Keratinocyte (primary cell): ENCODE measurements at regions not wholly inside any gene's neighbourhood (a gene's known extent, or its start where the extent isn't known, plus 50 kb on each side); places are given as distances from the start of the nearest gene placed in this dataset.

Experiments
- DNase-seq: peaks from one replicate; pipeline ENCODE4 v3.0.0-alpha.2; 2011; ENCODE audit warnings: low read depth, missing footprints, low spot score
- FAIRE-seq: peaks from 2 replicates; lab custom pipeline; 2011; peaks lifted over from hg19 to GRCh38; lab: Jason Lieb, UNC
- H2AFZ ChIP-seq: 2 replicates; pipeline ENCODE4 v1.6.0; 2012; ENCODE audit warnings: low read length, control low read depth, inconsistent platforms; ENCODE audit not compliant: control insufficient read depth
- H3K27ac ChIP-seq: 2 replicates; pipeline ENCODE4 v1.5.1; 2011; ENCODE audit warnings: low read length; ENCODE audit not compliant: control insufficient read depth, insufficient read depth
- H3K27me3 ChIP-seq: 3 replicates; pipeline ENCODE4 v1.6.0; 2011; ENCODE audit warnings: low read length; ENCODE audit not compliant: control insufficient read depth, insufficient read depth; ENCODE audit errors: extremely low read depth
- H3K36me3 ChIP-seq, 2 experiments: 2 replicates in 1 of 2; 3 replicates in 1 of 2; pipeline ENCODE4 v1.5.1; 2011; ENCODE audit warnings: low read length in 2 of 2, mild to moderate bottlenecking in 1 of 2; ENCODE audit not compliant: control insufficient read depth in 2 of 2, insufficient read depth in 2 of 2; ENCODE audit errors: extremely low read depth in 1 of 2
- H3K4me1 ChIP-seq: 3 replicates; pipeline ENCODE4 v1.5.1; 2011; ENCODE audit warnings: low read length; ENCODE audit not compliant: control insufficient read depth, insufficient read depth; ENCODE audit errors: extremely low read depth
- H3K4me2 ChIP-seq: 3 replicates; pipeline ENCODE4 v1.6.0; 2011; ENCODE audit warnings: low read depth, low read length; ENCODE audit not compliant: control insufficient read depth, insufficient read depth; ENCODE audit errors: extremely low read depth
- H3K4me3 ChIP-seq, 3 experiments: fragments of 200-600 bp in 1 of 3; sonication (generic) in 1 of 3; 2 replicates in 2 of 3; 3 replicates in 1 of 3; pipeline ENCODE4 v1.5.1; 2011 to 2016; ENCODE audit warnings: low read length in 3 of 3, mild to moderate bottlenecking in 3 of 3, control low read depth in 2 of 3, inconsistent platforms in 1 of 3, low read depth in 1 of 3, mixed read lengths in 1 of 3, mixed run types in 1 of 3, moderate library complexity in 1 of 3; ENCODE audit not compliant: control insufficient read depth in 2 of 3, insufficient read depth in 2 of 3; ENCODE audit errors: extremely low read depth in 1 of 3
- H3K79me2 ChIP-seq: 2 replicates; pipeline ENCODE4 v1.6.0; 2012; ENCODE audit warnings: low read length; ENCODE audit not compliant: control insufficient read depth, insufficient read depth
- H3K9ac ChIP-seq: 3 replicates; pipeline ENCODE4 v1.6.0; 2011; ENCODE audit warnings: low read length; ENCODE audit not compliant: control insufficient read depth, insufficient read depth; ENCODE audit errors: extremely low read depth
- H3K9me1 ChIP-seq: 3 replicates; pipeline ENCODE4 v1.6.0; 2011; ENCODE audit warnings: low read length; ENCODE audit not compliant: control insufficient read depth, insufficient read depth; ENCODE audit errors: extremely low read depth
- H3K9me3 ChIP-seq: 2 replicates; pipeline ENCODE4 v1.5.1; 2012; ENCODE audit warnings: low read depth, low read length; ENCODE audit not compliant: control insufficient read depth
- H4K20me1 ChIP-seq: 3 replicates; pipeline ENCODE4 v1.6.0; 2011; ENCODE audit warnings: low read length; ENCODE audit not compliant: control insufficient read depth, insufficient read depth; ENCODE audit errors: extremely low read depth
- EZH2 ChIP-seq: IDR thresholded peaks from one replicate; pipeline ENCODE4 v1.6.1; 2012; ENCODE audit warnings: inconsistent platforms, mild to moderate bottlenecking, low read length, moderate library complexity
- dilution Hi-C: fragments of 300-500 bp; cut with MboI; formaldehyde crosslinking; loops from one replicate; pipeline ENCODE4 v1.7.0; 2020; ENCODE audit warnings: low sequenced_read_pairs; ENCODE audit not compliant: extremely low pct_ligation_motif_present
- TF ChIP-seq, protein P1 (sequence below), 3 experiments: IDR thresholded peaks in 1 of 3; conservative IDR thresholded peaks in 1 of 3; optimal IDR thresholded peaks in 1 of 3; 2 replicates in 2 of 3; 3 replicates in 1 of 3; pipeline versions ENCODE3 to v1.5.1; 2011; ENCODE audit warnings: low read length in 3 of 3, mild to moderate bottlenecking in 3 of 3, moderate library complexity in 2 of 3, control low read depth in 1 of 3, inconsistent platforms in 1 of 3; ENCODE audit not compliant: insufficient read depth in 2 of 3; ENCODE audit errors: extremely low read depth in 1 of 3

DNA sequence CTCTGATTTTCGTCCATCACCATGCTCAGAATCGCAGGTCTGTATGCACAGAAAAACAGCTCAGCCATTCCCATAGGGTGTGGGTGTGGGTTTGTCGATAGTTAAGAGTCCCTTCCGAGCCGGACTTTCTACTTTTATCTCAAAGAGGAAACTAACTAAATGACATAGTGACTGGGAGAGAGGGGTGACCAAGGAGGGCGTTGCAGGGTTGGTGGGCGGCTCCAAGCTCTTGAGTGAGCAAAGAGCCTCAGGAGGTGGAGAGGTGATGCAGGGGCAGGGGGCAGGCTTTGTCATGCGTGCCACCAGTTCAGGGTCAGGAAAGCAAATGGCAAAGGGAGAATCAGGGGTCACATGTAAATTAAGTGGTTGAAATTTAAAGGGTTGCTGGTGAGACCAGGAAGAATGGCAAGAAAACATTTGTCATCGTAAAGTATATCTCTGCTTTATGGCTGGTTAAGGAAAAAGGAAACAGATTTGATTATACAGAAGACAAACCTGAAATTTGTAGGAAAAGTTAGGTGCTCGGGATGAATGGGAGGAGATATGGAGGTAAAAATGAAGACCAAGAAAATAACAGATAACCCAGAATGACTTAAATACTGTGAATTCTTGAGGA is 249.0 kb downstream of the SETD4 start:
- no peak for TF ChIP-seq EZH2
- TF ChIP-seq, protein P1, sequence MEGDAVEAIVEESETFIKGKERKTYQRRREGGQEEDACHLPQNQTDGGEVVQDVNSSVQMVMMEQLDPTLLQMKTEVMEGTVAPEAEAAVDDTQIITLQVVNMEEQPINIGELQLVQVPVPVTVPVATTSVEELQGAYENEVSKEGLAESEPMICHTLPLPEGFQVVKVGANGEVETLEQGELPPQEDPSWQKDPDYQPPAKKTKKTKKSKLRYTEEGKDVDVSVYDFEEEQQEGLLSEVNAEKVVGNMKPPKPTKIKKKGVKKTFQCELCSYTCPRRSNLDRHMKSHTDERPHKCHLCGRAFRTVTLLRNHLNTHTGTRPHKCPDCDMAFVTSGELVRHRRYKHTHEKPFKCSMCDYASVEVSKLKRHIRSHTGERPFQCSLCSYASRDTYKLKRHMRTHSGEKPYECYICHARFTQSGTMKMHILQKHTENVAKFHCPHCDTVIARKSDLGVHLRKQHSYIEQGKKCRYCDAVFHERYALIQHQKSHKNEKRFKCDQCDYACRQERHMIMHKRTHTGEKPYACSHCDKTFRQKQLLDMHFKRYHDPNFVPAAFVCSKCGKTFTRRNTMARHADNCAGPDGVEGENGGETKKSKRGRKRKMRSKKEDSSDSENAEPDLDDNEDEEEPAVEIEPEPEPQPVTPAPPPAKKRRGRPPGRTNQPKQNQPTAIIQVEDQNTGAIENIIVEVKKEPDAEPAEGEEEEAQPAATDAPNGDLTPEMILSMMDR (optimal IDR thresholded peaks at IDR 0.05 in 1 of 3, IDR thresholded peaks at IDR 0.05 in 1 of 3, conservative IDR thresholded peaks at IDR 0.05 in 1 of 3; ENCODE audit: extremely low read depth in 1 of 3, insufficient read depth in 2 of 3, low read length in 3 of 3) = no peak

DNA sequence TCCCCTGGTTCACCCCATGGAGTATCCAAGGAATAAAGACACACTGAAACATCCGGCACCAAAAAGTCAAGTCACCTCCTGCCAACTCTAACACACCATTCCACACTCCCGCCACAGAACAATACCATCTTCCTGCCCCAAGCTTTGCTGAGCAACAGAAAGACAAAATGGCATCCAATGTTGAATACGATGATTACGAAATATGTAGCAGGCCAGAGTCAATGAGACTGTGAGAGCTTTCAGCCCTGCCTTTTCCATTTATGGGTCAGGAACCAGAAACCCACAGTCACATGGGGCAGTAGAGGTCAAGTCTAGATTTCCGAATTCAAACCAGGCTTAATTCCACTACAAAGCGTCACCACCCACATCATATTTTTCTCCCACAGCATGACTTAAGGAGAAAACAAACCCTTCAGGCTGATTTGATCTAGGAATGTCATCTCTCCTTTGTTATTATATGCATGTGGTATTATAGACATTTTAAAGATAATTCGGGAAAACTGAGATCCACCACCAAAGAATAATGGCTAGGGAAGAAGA is 249.8 kb downstream of the SETD4 start:
- dilution Hi-C loops = no loop called here
- H3K36me3 ChIP-seq = no peaks in the 10 kb centered on the region
- no peaks in the 10 kb centered on the region for H3K9me1 ChIP-seq
- no peaks in the 10 kb centered on the region for H3K79me2 ChIP-seq
- peaks cover 2% of the 10 kb centered on the region for H3K4me1 ChIP-seq
- no peaks in the 10 kb centered on the region for H4K20me1 ChIP-seq
- H3K27me3 ChIP-seq = no peaks in the 10 kb centered on the region
- no peaks in the 10 kb centered on the region for H3K9me3 ChIP-seq
- H3K4me3 ChIP-seq = no peak overlapping the region
- H3K9ac ChIP-seq = no peak overlapping the region
- DNase-seq (no peak), FAIRE-seq (no peak)
- no peak overlapping the region for H3K27ac ChIP-seq
- no peak overlapping the region for H2AFZ ChIP-seq
- H3K4me2 ChIP-seq = no peak overlapping the region
- no peak for TF ChIP-seq EZH2
- TF ChIP-seq, protein P1 (optimal IDR thresholded peaks at IDR 0.05 in 1 of 3, IDR thresholded peaks at IDR 0.05 in 1 of 3, conservative IDR thresholded peaks at IDR 0.05 in 1 of 3; ENCODE audit: extremely low read depth in 1 of 3, insufficient read depth in 2 of 3, low read length in 3 of 3) = no peak

More for the DNA sequence above, 249.0 kb downstream of the SETD4 start:
- Histone ChIP-seq H3K36me3 (no peaks in the 10 kb centered on the region), H3K4me1 (peaks cover 2% of the 10 kb centered on the region), H3K4me3 (no peak overlapping the region), H3K27me3 (no peaks in the 10 kb centered on the region), H3K27ac (no peak overlapping the region), H3K9me3 (no peaks in the 10 kb centered on the region), H2AFZ (no peak overlapping the region), H4K20me1 (no peaks in the 10 kb centered on the region), H3K4me2 (no peak overlapping the region), H3K9ac (no peak overlapping the region), H3K79me2 (no peaks in the 10 kb centered on the region), H3K9me1 (no peaks in the 10 kb centered on the region)
- dilution Hi-C loops = no loop called here
- DNase-seq = no peak
- FAIRE-seq = no peak
